GM21576 (cell line): ENCODE measurements at regions not wholly inside any gene's neighbourhood (a gene's known extent, or its start where the extent isn't known, plus 50 kb on each side); places are given as distances from the start of the nearest gene placed in this dataset.
A peak's percentile ranks its signal among the peaks of the same experiment; 100 is the strongest.

Experiments
- ATAC-seq: cut with Tn5 transposase; IDR thresholded peaks from one replicate; pipeline ENCODE4 v1.9.1; 2021; ENCODE audit warnings: mild to moderate bottlenecking, moderate library complexity; ENCODE audit not compliant: unreplicated experiment

- ATAC-seq, result no peak
Observed at GRCh38 chr6:122042960-122043735, 356.3 kb upstream of the HSF2 start.

- ATAC-seq, result no peak
Observed at GRCh38 chr6:122048570-122048969, 350.9 kb upstream of the HSF2 start.

GRCh38 chr6:122049341-122049740, 350.1 kb upstream of the HSF2 start:
- no peak for ATAC-seq

DNA sequence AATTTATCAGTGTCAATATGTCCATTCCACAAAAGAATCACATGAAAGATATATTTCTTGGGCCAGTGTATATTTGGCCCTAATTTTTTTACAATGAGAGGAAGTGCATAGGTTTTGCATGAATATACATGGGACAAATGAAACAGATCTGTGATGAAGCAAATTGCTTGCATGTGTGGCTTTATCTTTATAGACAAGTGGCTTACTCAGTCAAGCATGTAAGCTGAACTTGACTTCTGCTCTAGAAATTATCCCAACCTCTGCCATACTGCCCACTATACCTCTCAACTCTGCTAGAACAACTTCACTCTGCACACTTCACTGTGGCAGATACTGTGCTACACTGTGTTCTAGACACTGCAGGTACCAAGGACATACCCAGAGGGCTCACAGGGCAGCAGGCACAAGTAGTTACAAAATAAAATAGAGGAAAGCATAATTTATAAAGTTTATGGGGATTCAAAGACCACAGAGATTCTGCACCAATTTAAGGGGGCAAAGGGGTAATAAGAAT, 349.2 kb upstream of the HSF2 start:
- no peak for ATAC-seq

- ATAC-seq, result no peak
Observed at GRCh38 chr6:122052346-122052900, 347.0 kb upstream of the HSF2 start.

- ATAC-seq, result no peak
Observed at GRCh38 chr6:122059918-122060317, 339.5 kb upstream of the HSF2 start.

DNA sequence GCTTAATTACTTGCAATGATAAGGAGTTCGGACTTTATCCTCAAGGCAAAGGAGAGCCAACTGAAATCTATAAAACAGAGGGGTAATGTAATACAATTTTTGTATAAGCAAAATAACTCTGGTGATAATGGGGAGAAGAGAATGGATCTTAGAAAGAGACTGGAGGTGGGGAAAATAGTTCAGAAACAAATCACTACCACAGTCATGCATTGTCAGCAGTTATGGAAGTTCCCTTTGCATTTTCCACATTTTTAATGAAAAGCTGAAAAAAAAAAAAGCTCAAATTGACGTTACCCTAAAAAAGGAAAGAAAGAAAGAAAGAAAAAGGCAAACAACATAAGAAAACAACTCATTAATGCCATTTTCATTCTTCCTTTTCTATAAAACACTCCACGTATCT, 337.6 kb upstream of the HSF2 start:
- ATAC-seq, result no peak

- no peak for ATAC-seq
Observed at GRCh38 chr6:122063076-122063475, 336.4 kb upstream of the HSF2 start.

DNA sequence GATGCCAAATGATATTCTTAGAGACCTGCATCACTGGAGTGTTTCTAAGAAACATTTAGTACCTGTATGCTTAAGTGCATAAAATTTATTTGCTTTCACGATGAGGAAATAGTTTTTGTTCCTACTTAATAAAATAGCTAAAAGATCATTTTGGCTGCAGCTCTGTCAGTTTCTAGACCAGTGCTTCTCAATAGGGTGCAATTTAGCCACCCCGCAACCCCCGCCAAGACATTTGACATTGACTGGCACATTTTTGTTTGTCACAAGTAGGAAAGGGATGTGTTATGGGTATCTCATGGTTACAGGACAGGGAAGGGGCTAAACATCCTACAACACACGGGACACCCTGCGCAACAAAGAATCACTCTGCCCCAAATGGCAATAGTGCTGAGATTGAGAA, 335.7 kb upstream of the HSF2 start:
- no peak for ATAC-seq

- no peak for ATAC-seq
Observed at GRCh38 chr6:122066200-122066599, 333.3 kb upstream of the HSF2 start.

DNA sequence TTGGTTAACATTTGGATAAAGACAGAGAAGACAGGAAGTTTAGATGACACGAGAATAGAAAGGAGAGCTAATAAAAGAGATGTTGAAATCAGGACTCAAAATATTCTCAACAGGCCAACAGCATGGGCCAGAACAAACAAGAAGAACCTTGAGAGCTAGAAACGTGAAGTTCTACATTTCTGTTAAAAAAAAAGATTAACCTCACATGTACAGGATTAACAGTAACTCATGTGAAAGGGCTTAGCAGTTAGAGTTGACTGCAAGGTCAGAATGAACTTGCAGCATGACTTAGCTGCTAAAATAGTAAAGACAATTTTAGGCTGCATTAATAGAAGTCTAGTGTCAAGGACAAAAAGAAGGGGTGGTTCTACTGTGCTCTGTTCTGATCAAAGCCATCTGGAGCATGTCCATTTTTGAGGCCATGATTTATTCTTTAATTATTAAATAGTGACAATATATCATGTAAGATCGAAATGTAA, 331.1 kb upstream of the HSF2 start:
- ATAC-seq, result no peak

DNA sequence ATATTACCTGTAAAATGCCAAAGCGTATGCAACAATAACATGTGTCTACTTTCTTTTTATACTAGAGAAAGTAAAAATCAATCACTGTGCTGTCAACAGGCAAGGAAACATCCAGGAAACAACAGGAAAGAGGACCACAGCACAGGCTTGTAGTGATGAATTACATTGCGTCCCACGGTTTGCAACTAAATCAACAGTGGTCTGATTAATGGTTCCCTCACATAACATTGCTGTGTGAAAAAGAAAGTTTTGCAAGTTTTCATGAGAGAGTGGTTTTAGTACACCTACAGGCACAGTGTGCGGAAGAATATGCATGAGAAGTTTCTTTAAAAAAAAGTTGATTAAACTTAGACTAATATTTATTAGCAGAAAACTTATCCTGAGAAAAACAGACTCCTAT, 329.5 kb upstream of the HSF2 start:
- no peak for ATAC-seq

- no peak for ATAC-seq
Observed at GRCh38 chr6:122072014-122072647, 327.3 kb upstream of the HSF2 start.

DNA sequence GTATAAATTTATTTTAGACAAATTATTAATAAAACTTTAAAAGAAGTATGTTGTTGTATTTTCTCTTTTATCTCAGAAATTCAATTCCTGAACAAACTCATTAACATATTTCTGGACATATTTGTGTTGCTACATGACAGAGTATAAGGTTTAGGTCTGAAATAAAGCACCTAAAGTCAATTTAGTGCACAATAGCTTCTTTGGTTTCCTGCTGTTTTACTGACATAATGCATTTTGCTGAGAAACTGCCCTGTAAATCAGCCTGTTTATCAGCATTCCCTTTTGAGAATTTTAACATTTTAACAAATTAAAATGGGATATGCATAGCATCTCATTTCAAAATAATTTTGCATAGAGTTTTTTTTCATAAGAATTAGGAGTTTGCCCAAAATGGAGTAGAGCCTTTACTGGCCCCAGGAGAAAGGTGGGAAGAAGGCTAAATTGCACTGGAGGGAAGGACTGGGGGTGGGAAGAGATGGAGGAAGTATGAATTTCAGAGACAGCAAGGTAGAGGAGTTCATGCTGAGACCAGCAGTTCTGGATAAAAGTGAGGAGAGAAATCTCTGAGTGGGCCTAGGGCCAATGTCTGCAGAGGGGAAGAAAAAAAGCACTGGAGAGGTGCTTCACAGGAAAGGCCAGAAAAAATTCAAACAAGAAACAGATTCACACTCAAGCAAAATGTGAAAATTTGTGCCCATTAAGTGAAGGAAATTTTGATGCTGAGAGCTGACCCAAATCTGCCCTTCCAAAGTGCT, 324.2 kb upstream of the HSF2 start:
- ATAC-seq, result no peak

DNA sequence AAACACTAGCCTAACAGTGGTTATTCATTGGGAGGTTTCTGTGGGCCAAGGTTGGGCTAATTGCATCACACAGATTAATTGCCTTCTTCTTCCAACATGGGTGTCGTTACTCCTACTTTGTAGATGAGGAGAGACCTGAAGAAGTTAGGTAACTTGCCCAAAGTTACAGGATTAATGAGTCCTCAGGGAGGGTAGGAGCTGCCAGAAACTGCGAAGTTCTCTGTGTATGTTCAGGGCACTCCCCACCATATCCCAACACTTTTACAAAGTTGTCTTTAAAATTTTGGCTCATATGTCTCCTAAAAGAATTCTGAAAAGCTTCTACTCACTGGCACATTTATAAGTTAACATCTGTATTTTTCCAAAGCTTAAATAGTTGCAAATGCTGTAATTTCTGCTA, 323.5 kb upstream of the HSF2 start:
- ATAC-seq, result no peak

GRCh38 chr6:122077603-122078002, 321.8 kb upstream of the HSF2 start:
- peak; percentile 56 for ATAC-seq

GRCh38 chr6:122078481-122078880, 321.0 kb upstream of the HSF2 start:
- ATAC-seq, result no peak

DNA sequence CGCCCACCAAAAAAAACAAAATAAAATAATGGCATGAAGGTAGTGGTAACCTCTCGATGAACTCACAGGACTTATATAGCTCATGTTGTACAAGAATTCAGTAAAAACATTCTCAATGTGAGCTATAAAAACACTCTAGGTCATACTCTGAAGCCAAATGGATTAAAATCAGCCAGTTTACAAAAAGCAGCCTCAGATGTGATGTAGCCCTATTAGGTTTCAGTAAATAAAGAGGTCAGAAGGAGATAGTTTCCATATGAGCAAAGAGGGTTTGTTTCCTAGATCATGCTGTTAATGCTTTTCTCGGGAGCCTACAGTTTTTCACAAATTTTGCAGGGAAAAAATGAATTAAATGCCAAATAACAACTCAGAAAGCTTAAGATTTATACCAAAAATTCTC, 319.5 kb upstream of the HSF2 start:
- no peak for ATAC-seq

DNA sequence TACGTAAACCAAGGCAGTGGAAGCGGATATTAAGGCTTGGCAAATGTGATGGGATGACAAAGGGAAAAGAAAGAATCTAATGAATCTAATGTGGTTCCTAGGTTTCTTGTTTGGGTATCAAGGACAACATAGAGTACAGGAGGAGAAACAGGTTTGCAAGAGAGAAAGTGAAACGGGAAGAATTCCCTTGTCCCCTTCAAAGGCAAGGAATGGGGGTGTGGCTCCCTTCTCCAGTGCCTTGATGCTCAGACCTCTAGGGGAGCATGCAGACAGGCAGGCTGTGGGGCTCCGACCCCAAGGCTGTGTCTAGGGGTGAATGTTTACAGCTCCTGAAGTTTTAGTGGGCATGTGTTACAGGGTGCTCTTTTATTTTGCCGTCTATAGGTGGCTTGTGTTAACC, 317.5 kb upstream of the HSF2 start:
- ATAC-seq, result no peak

- ATAC-seq, result no peak
Observed at GRCh38 chr6:122082370-122082769, 317.1 kb upstream of the HSF2 start.

- no peak for ATAC-seq
Observed at GRCh38 chr6:122092366-122092765, 307.1 kb upstream of the HSF2 start.
